ENCODE measurements at regions not wholly inside any gene's neighbourhood (a gene's known extent, or its start where the extent isn't known, plus 50 kb on each side); places are given as distances from the start of the nearest gene placed in this dataset.

- H3K36me3 Mint-ChIP-seq (ENCODE audit: low read depth), result no peaks in the 10 kb centered on the region
- H3K27me3 Mint-ChIP-seq, result peaks cover 28% of the 10 kb centered on the region
- no peaks in the 10 kb centered on the region for H3K36me3 ChIP-seq (ENCODE audit: insufficient read depth, low read length)
- ChIA-PET CTCF (no interaction called here), POLR2A (no interaction called here)
- H3K4me1 ChIP-seq (ENCODE audit: insufficient read depth, low read length), result no peaks in the 10 kb centered on the region
- no peak overlapping the region for H3K4me3 ChIP-seq (ENCODE audit: low read length)
- no peak overlapping the region for H3K4me3 Mint-ChIP-seq
- H3K4me1 Mint-ChIP-seq (ENCODE audit: low read depth), result no peaks in the 10 kb centered on the region
- no peak for TF ChIP-seq CTCF (IDR thresholded peaks at IDR 0.05)
- H3K9me3 Mint-ChIP-seq, result no peaks in the 10 kb centered on the region
- DNase-seq, result no peak
- H3K27me3 ChIP-seq (ENCODE audit: control insufficient read depth in 1 of 2, insufficient read depth in 2 of 2, low read length in 2 of 2), result no peaks in the 10 kb centered on the region
- no peak overlapping the region for H3K27ac Mint-ChIP-seq
- intact Hi-C loops (cut with DNase I, micrococcal nuclease), result no loop called here
- no peak overlapping the region for H3K27ac ChIP-seq (ENCODE audit: low read depth in 1 of 2, low read length in 2 of 2)
- H3K9me3 ChIP-seq (ENCODE audit: control insufficient read depth in 1 of 2, insufficient read depth in 1 of 2, low read length in 2 of 2), result no peaks in the 10 kb centered on the region
- ATAC-seq (ENCODE audit: poor library complexity), result no peak
These were observed 238.7 kb upstream of the CELF2 start for GRCh38 chr10:10778959-10779358.

DNA sequence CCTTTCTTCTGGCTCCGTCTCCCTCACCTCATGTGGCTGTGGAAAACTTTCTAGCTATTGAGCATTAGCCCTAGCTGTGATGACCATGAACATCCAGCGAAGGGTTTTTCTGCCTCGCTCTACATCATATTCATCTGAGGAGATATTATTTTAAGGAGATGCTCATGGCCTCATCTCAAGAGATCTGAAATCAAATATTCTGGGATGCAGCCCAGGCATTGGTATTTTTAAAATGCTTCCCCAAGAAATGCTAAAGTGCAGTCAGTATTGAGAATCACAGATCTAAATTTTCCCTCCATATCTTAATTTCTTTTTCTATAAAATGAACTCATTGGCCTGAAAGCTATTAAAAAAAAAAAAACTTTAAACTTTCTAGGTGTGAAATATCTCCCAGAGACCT is 238.2 kb upstream of the CELF2 start:
- TF ChIP-seq CTCF (IDR thresholded peaks at IDR 0.05), result no peak
- no peak overlapping the region for H3K4me3 Mint-ChIP-seq
- no peaks in the 10 kb centered on the region for H3K4me1 ChIP-seq (ENCODE audit: insufficient read depth, low read length)
- no peaks in the 10 kb centered on the region for H3K36me3 Mint-ChIP-seq (ENCODE audit: low read depth)
- H3K4me1 Mint-ChIP-seq (ENCODE audit: low read depth), result no peaks in the 10 kb centered on the region
- H3K4me3 ChIP-seq (ENCODE audit: low read length), result no peak overlapping the region
- H3K36me3 ChIP-seq (ENCODE audit: insufficient read depth, low read length), result no peaks in the 10 kb centered on the region
- ATAC-seq (ENCODE audit: poor library complexity) (no peak), DNase-seq (no peak)
- H3K27ac ChIP-seq (ENCODE audit: low read depth in 1 of 2, low read length in 2 of 2), result no peak overlapping the region
- CTCF ChIA-PET, result no interaction called here
- H3K27me3 ChIP-seq (ENCODE audit: control insufficient read depth in 1 of 2, insufficient read depth in 2 of 2, low read length in 2 of 2), result no peaks in the 10 kb centered on the region
- no peaks in the 10 kb centered on the region for H3K9me3 Mint-ChIP-seq
- intact Hi-C loops (cut with DNase I, micrococcal nuclease), result no loop called here
- H3K27me3 Mint-ChIP-seq, result peaks cover 28% of the 10 kb centered on the region
- POLR2A ChIA-PET, result no interaction called here
- H3K27ac Mint-ChIP-seq, result no peak overlapping the region
- H3K9me3 ChIP-seq (ENCODE audit: control insufficient read depth in 1 of 2, insufficient read depth in 1 of 2, low read length in 2 of 2), result no peaks in the 10 kb centered on the region

GRCh38 chr10:10780746-10781145 is 236.9 kb upstream of the CELF2 start:
- Mint-ChIP-seq H3K9me3 (no peaks in the 10 kb centered on the region), H3K27me3 (peaks cover 26% of the 10 kb centered on the region), H3K27ac (no peak overlapping the region), H3K36me3 (ENCODE audit: low read depth) (no peaks in the 10 kb centered on the region), H3K4me3 (no peak overlapping the region), H3K4me1 (ENCODE audit: low read depth) (peaks cover 4% of the 10 kb centered on the region)
- intact Hi-C loops (cut with DNase I, micrococcal nuclease), result no loop called here
- Histone ChIP-seq H3K36me3 (ENCODE audit: insufficient read depth, low read length) (no peaks in the 10 kb centered on the region), H3K4me1 (ENCODE audit: insufficient read depth, low read length) (no peaks in the 10 kb centered on the region), H3K4me3 (ENCODE audit: low read length) (no peak overlapping the region), H3K9me3 (ENCODE audit: control insufficient read depth in 1 of 2, insufficient read depth in 1 of 2, low read length in 2 of 2) (no peaks in the 10 kb centered on the region), H3K27ac (ENCODE audit: low read depth in 1 of 2, low read length in 2 of 2) (no peak overlapping the region), H3K27me3 (ENCODE audit: control insufficient read depth in 1 of 2, insufficient read depth in 2 of 2, low read length in 2 of 2) (no peaks in the 10 kb centered on the region)
- CTCF ChIA-PET, result no interaction called here
- POLR2A ChIA-PET, result no interaction called here
- DNase-seq (no peak), ATAC-seq (ENCODE audit: poor library complexity) (no peak)
- no peak for TF ChIP-seq CTCF (IDR thresholded peaks at IDR 0.05)

All from CD4-positive, alpha-beta T cell (primary cell).